ENCODE measurements at regions not wholly inside any gene's neighbourhood (a gene's known extent, or its start where the extent isn't known, plus 50 kb on each side); places are given as distances from the start of the nearest gene placed in this dataset.

DNA sequence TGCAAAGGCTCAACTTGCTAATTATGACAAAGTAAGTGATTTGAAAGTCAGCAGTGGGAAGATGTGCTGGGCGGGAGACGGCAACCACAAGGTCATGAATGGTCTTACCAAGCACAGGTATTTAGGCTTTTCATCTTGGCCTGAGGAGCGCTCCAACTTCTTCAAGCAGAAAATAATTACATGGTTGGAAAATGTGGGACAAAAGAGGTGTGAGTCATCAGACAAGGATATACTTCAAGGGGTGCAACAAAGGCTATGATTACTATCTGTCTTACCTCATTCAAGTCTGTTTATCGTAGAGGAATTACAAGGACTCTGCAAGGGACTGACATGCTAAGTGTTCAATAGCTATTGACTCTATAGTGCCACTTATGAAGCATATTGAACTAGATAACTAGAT lies 2005.7 kb downstream of the MRPL39 start:
- no peak for TF ChIP-seq EZH2 (IDR thresholded peaks at IDR 0.05)
- no peak for TF ChIP-seq POLR2AphosphoS5 (IDR thresholded peaks at IDR 0.05; ENCODE audit: borderline replicate concordance, low read depth, low read length)

All from SK-N-MC (cell line).